ENCODE measurements at regions not wholly inside any gene's neighbourhood (a gene's known extent, or its start where the extent isn't known, plus 50 kb on each side); places are given as distances from the start of the nearest gene placed in this dataset.

DNA sequence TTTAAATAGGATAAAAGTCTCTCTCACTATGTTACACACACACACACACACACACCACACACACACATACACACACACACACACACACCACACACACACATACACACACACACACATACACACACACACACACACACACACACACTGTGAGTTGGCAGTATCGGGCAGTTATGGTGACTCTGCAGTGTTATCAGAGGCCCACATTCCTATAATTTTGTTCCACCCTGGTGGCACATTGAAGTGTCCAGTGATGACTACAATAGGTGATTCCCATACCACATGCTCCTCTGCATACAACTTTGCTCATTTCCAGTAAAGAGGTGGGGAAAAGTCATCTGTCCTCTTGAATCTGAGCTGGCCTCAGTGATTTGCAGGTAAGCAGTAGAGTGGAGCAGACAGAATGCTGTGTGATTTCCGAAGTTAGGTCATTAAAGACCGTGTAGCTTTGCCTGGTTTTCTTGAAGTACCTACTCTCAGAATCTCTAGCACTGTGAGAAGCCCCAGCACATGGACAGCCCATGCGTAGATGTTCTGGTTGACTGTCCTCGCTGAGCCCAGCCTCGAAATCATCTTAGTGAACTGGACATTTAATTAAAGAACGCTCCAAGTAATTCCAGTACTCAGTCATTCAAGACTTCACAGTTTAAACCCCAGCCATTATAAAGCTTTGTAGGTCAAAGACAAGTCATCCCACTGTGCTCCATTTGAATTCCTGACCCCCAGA is 836.6 kb upstream of the SOX9 start:
- TF ChIP-seq, protein P1, sequence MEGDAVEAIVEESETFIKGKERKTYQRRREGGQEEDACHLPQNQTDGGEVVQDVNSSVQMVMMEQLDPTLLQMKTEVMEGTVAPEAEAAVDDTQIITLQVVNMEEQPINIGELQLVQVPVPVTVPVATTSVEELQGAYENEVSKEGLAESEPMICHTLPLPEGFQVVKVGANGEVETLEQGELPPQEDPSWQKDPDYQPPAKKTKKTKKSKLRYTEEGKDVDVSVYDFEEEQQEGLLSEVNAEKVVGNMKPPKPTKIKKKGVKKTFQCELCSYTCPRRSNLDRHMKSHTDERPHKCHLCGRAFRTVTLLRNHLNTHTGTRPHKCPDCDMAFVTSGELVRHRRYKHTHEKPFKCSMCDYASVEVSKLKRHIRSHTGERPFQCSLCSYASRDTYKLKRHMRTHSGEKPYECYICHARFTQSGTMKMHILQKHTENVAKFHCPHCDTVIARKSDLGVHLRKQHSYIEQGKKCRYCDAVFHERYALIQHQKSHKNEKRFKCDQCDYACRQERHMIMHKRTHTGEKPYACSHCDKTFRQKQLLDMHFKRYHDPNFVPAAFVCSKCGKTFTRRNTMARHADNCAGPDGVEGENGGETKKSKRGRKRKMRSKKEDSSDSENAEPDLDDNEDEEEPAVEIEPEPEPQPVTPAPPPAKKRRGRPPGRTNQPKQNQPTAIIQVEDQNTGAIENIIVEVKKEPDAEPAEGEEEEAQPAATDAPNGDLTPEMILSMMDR (IDR thresholded peaks at IDR 0.05): no peak
- no peak for TF ChIP-seq POLR2A (IDR thresholded peaks at IDR 0.05)
